ENCODE measurements at regions not wholly inside any gene's neighbourhood (a gene's known extent, or its start where the extent isn't known, plus 50 kb on each side); places are given as distances from the start of the nearest gene placed in this dataset.
"Not testable (repeated sequence)": the region's sequence is repeated elsewhere in the genome, so short reads cannot be mapped to it uniquely, and the experiment has no call there.

DNA sequence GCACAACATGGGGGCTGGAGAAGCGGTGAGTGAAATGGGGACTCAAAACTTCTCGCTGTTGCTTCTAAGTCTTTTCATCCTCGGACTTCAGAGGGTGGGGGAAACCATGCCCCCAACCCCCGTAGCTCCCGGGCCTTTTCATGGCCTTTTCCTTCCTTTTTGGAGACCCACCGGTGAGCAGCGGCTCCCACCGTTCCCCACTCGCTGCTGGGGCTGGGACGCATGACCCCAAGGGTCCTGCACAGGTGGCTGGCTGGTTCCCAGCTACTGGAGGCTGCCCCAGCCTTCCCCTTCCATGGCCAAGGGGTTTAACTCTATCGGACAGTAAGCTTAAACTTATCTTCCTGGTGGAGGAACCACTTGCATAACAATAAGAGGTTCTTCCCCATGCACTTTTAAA lies 194.3 kb upstream of the FERD3L start:
- H3K36me3 ChIP-seq = no peaks in the 10 kb centered on the region
- TF ChIP-seq POLR2A (IDR thresholded peaks at IDR 0.05) = no peak
- TF ChIP-seq, protein P1, sequence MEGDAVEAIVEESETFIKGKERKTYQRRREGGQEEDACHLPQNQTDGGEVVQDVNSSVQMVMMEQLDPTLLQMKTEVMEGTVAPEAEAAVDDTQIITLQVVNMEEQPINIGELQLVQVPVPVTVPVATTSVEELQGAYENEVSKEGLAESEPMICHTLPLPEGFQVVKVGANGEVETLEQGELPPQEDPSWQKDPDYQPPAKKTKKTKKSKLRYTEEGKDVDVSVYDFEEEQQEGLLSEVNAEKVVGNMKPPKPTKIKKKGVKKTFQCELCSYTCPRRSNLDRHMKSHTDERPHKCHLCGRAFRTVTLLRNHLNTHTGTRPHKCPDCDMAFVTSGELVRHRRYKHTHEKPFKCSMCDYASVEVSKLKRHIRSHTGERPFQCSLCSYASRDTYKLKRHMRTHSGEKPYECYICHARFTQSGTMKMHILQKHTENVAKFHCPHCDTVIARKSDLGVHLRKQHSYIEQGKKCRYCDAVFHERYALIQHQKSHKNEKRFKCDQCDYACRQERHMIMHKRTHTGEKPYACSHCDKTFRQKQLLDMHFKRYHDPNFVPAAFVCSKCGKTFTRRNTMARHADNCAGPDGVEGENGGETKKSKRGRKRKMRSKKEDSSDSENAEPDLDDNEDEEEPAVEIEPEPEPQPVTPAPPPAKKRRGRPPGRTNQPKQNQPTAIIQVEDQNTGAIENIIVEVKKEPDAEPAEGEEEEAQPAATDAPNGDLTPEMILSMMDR (IDR thresholded peaks at IDR 0.05) = no peak
- H3K9me3 ChIP-seq = no peaks in the 10 kb centered on the region
- no peaks in the 10 kb centered on the region for H3K4me1 ChIP-seq
- ATAC-seq (no peak), DNase-seq (no peak)
- no peak overlapping the region for H3K27ac ChIP-seq
- H3K27me3 ChIP-seq = no peaks in the 10 kb centered on the region
- WGBS (ENCODE audit: insufficient coverage, low coverage, low lambda C conversion rate, missing lambda C conversion rate) = 75% methylated on average over 5 of the region's 11 CpGs
- intact Hi-C loops (cut with DNase I) = no loop called here
- no peak overlapping the region for H3K4me3 ChIP-seq

- DNase-seq; H3K27ac ChIP-seq; H3K4me3 ChIP-seq; H3K27me3 ChIP-seq; ATAC-seq; H3K4me1 ChIP-seq; intact Hi-C loops (cut with DNase I); H3K36me3 ChIP-seq; H3K9me3 ChIP-seq: not testable (repeated sequence)
- 39% methylated on average over 2 of the region's 3 CpGs for WGBS (ENCODE audit: insufficient coverage, low coverage, low lambda C conversion rate, missing lambda C conversion rate)
These were observed 193.3 kb upstream of the FERD3L start for GRCh38 chr7:19338512-19338911.

GRCh38 chr7:19336836-19337383 lies 191.7 kb upstream of the FERD3L start:
- H3K27ac ChIP-seq = no peak overlapping the region
- TF ChIP-seq, protein P1 (IDR thresholded peaks at IDR 0.05) = no peak
- no peak for TF ChIP-seq POLR2A (IDR thresholded peaks at IDR 0.05)
- DNase-seq = no peak
- no peaks in the 10 kb centered on the region for H3K36me3 ChIP-seq
- no peaks in the 10 kb centered on the region for H3K27me3 ChIP-seq
- H3K4me1 ChIP-seq = no peaks in the 10 kb centered on the region
- no peak for ATAC-seq
- intact Hi-C loops (cut with DNase I) = no loop called here
- no peak overlapping the region for H3K4me3 ChIP-seq
- 32% methylated on average over 2 of the region's 2 CpGs for WGBS (ENCODE audit: insufficient coverage, low coverage, low lambda C conversion rate, missing lambda C conversion rate)
- H3K9me3 ChIP-seq = no peaks in the 10 kb centered on the region

- intact Hi-C loops (cut with DNase I) = no loop called here
- H3K4me3 ChIP-seq = no peak overlapping the region
- no peak overlapping the region for H3K27ac ChIP-seq
- TF ChIP-seq POLR2A (IDR thresholded peaks at IDR 0.05) = no peak
- TF ChIP-seq, protein P1 (IDR thresholded peaks at IDR 0.05) = no peak
- no peaks in the 10 kb centered on the region for H3K36me3 ChIP-seq
- no peaks in the 10 kb centered on the region for H3K4me1 ChIP-seq
- DNase-seq (no peak), ATAC-seq (no peak)
- H3K9me3 ChIP-seq = no peaks in the 10 kb centered on the region
- H3K27me3 ChIP-seq = no peaks in the 10 kb centered on the region
- 74% methylated on average over 2 of the region's 2 CpGs for WGBS (ENCODE audit: insufficient coverage, low coverage, low lambda C conversion rate, missing lambda C conversion rate)
These were observed 188.5 kb upstream of the FERD3L start for GRCh38 chr7:19333706-19334105.

- Histone ChIP-seq H3K27me3 (no peaks in the 10 kb centered on the region), H3K4me3 (no peak overlapping the region), H3K9me3 (no peaks in the 10 kb centered on the region), H3K4me1 (no peaks in the 10 kb centered on the region), H3K27ac (no peak overlapping the region), H3K36me3 (no peaks in the 10 kb centered on the region)
- intact Hi-C loops (cut with DNase I) = no loop called here
- ATAC-seq = no peak
- TF ChIP-seq POLR2A (IDR thresholded peaks at IDR 0.05) = no peak
- TF ChIP-seq, protein P1 (IDR thresholded peaks at IDR 0.05) = no peak
- no peak for DNase-seq
These were observed 181.8 kb upstream of the FERD3L start for GRCh38 chr7:19327018-19327417.

Measured in right lobe of liver (tissue), 6 donors.